A673 (cell line): ENCODE measurements at regions not wholly inside any gene's neighbourhood (a gene's known extent, or its start where the extent isn't known, plus 50 kb on each side); places are given as distances from the start of the nearest gene placed in this dataset.

Experiments
- BruUV-seq: library from RNA; stranded (reverse); fragments of 400-500 nt; replicated peaks from 2 replicates; lab custom pipeline; 2021; lab: Mats Ljungman, UMichigan
- CTCF ChIA-PET: fragments of 300-600 bp; sonication (Branson Sonifier 250); formaldehyde crosslinking; loops from one replicate; lab custom pipeline; 2022; ENCODE audit warnings: antibody characterized with exemption; lab: Charles Lee
- POLR2A ChIA-PET: fragments of 300-600 bp; sonication (Branson Sonifier 250); formaldehyde crosslinking; loops from one replicate; lab custom pipeline; 2022; ENCODE audit warnings: antibody characterized with exemption; ENCODE audit not compliant: low non-redundant PET; lab: Charles Lee
- DNase-seq: peaks from one replicate; pipeline ENCODE4 v3.0.0-alpha.2; 2015; ENCODE audit warnings: low spot score
- H3K27ac ChIP-seq: fragments of 200-600 bp; sonication (generic); 2 replicates; pipeline ENCODE4 v1.5.1; 2016; ENCODE audit warnings: mixed run types, low read depth, mild to moderate bottlenecking, mixed read lengths, antibody characterized with exemption, low read length; ENCODE audit not compliant: poor library complexity, severe bottlenecking
- H3K27me3 ChIP-seq: fragments of 200-600 bp; sonication (generic); replicated peaks from 2 replicates; pipeline ENCODE4 v1.6.1; 2017; ENCODE audit warnings: mixed run types, low read depth, mild to moderate bottlenecking, mixed read lengths, antibody characterized with exemption, low read length; ENCODE audit not compliant: insufficient read depth, poor library complexity
- H3K36me3 ChIP-seq: fragments of 200-600 bp; sonication (generic); 2 replicates; pipeline ENCODE4 v1.6.1; 2016; ENCODE audit warnings: mixed run types, mild to moderate bottlenecking, mixed read lengths, antibody characterized with exemption, low read length; ENCODE audit not compliant: insufficient read depth, poor library complexity, severe bottlenecking
- H3K4me1 ChIP-seq: fragments of 200-600 bp; sonication (generic); 2 replicates; pipeline ENCODE4 v1.6.1; 2017; ENCODE audit warnings: mixed run types, mild to moderate bottlenecking, mixed read lengths, antibody characterized with exemption, low read length; ENCODE audit not compliant: insufficient read depth, poor library complexity, severe bottlenecking
- H3K4me3 ChIP-seq: fragments of 200-600 bp; sonication (generic); 2 replicates; pipeline ENCODE4 v1.5.1; 2016; ENCODE audit warnings: low read depth, mixed run types, mild to moderate bottlenecking, mixed read lengths, low read length; ENCODE audit not compliant: poor library complexity, severe bottlenecking
- H3K9me3 ChIP-seq: fragments of 200-600 bp; sonication (generic); 2 replicates; pipeline ENCODE4 v1.6.1; 2016; ENCODE audit warnings: mixed run types, low read depth, mild to moderate bottlenecking, mixed read lengths, antibody characterized with exemption, low read length; ENCODE audit not compliant: poor library complexity, severe bottlenecking
- EZH2 ChIP-seq: fragments of 200-600 bp; sonication (generic); IDR thresholded peaks from 2 replicates; pipeline ENCODE4 v1.6.1; 2017; ENCODE audit warnings: borderline replicate concordance, low read depth, mild to moderate bottlenecking, mixed read lengths, antibody characterized with exemption, low read length; ENCODE audit not compliant: poor library complexity, severe bottlenecking
- intact Hi-C: fragments of 100-400 bp; cut with micrococcal nuclease; formaldehyde crosslinking; loops from one replicate; pipeline ENCODE4 v1.10.0; 2022; ENCODE audit not compliant: unreplicated experiment
- TF ChIP-seq, protein P1 (sequence below): fragments of 300-800, 200-600 bp; sonication (generic); conservative IDR thresholded peaks from 2 replicates; pipeline ENCODE4 v1.5.1; 2017; ENCODE audit warnings: low read depth, mild to moderate bottlenecking, antibody characterized with exemption, low read length, moderate library complexity, mixed read lengths

DNA sequence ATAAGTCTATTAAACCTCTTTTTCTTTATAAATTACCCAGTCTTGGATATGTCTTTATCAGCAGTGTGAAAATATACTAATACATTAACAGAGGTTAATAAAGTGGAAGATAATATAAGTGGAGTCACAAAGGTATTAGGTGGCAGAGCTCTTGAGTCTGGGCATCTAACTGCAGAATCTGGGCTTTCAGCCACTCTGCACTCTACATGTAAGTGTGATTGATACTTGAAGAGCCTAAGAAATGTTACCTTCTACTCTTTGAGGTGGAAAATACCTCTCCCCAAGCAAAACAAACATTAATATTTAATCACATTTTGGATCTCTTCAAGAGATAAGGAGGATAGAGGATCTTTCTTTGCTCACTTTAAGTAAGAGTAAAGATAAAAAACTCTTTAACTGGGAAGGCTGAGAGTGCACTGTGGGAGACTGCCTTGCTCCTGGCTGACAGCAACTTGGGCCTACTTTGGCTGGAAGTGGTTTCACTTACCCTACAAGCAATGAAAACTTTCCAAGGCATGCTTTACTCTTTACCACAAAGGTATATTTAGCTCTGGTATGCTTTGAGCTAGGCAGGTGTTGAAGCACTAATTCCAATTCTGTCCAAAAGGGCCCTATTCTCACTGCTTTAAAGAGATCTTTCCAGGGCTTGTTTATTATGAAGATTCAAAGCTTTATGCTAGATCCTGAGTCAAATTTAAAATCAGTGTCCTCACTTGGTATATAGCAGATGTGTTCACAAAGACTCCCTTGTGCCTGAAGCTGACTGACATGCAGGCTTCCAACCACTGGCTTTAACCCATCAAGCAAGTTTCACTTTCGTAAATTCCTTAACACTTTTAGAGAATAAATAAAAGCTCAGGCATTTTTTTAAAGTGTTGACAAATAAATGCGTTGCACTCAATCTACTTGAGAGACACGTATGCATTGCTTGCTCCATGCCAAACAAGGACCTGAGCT lies 245.3 kb upstream of the ZP4 start:
- no peaks in the 10 kb centered on the region for H3K4me1 ChIP-seq
- H3K27ac ChIP-seq: no peak overlapping the region
- DNase-seq: no peak
- intact Hi-C loops: no loop called here
- TF ChIP-seq EZH2: no peak
- TF ChIP-seq, protein P1, sequence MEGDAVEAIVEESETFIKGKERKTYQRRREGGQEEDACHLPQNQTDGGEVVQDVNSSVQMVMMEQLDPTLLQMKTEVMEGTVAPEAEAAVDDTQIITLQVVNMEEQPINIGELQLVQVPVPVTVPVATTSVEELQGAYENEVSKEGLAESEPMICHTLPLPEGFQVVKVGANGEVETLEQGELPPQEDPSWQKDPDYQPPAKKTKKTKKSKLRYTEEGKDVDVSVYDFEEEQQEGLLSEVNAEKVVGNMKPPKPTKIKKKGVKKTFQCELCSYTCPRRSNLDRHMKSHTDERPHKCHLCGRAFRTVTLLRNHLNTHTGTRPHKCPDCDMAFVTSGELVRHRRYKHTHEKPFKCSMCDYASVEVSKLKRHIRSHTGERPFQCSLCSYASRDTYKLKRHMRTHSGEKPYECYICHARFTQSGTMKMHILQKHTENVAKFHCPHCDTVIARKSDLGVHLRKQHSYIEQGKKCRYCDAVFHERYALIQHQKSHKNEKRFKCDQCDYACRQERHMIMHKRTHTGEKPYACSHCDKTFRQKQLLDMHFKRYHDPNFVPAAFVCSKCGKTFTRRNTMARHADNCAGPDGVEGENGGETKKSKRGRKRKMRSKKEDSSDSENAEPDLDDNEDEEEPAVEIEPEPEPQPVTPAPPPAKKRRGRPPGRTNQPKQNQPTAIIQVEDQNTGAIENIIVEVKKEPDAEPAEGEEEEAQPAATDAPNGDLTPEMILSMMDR: no peak
- no peaks in the 10 kb centered on the region for H3K36me3 ChIP-seq
- no peaks in the 10 kb centered on the region for H3K9me3 ChIP-seq
- H3K4me3 ChIP-seq: no peak overlapping the region
- no TSS peak for BruUV-seq
- CTCF ChIA-PET: no interaction called here
- POLR2A ChIA-PET: no interaction called here
- H3K27me3 ChIP-seq: no peaks in the 10 kb centered on the region

DNA sequence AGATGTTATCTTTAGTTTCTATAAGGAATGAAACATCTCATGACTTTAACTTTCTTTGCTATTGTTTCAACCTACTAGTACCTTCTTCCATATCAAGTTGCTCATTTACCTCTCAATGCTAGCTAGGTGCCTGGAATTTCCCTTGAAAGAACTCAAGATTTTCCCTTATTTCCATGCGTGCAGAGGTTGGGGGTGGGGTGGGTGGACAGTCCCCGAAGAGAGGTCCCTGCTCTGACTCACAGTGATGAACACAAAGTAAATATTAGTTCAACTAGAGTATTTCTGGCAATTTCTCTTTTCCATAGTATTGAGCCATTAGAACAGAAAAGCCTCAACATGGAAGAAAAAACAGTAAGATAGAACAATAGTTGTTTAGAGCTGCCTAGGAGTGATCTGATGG lies 239.0 kb upstream of the ZP4 start:
- POLR2A ChIA-PET: no interaction called here
- no peak for TF ChIP-seq EZH2
- TF ChIP-seq, protein P1: no peak
- Histone ChIP-seq H3K36me3 (no peaks in the 10 kb centered on the region), H3K27me3 (no peaks in the 10 kb centered on the region), H3K4me1 (no peaks in the 10 kb centered on the region), H3K9me3 (no peaks in the 10 kb centered on the region), H3K4me3 (no peak overlapping the region), H3K27ac (no peak overlapping the region)
- no TSS peak for BruUV-seq
- intact Hi-C loops: no loop called here
- no peak for DNase-seq
- CTCF ChIA-PET: no interaction called here

DNA sequence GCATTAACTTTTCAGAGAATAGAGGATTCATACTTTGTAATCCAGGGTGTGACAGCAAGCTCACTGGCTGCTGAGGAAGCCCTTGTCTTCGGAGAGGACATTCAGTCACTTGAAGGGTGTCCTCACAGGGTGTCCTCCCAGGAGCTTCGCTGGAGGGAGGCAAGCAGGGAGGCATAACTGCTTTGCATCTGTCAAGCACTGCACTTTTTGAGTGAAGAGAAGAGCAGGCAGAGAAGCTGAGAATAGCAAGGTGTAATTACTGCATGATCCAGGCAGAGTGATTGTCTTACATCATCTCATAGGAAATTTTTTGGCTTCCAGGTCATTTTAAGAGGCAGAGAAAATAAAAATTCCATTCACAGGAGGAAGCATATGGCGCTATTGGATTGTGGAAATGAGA lies 232.5 kb upstream of the ZP4 start:
- Histone ChIP-seq H3K27ac (no peak overlapping the region), H3K4me3 (no peak overlapping the region), H3K4me1 (no peaks in the 10 kb centered on the region), H3K36me3 (no peaks in the 10 kb centered on the region), H3K9me3 (no peaks in the 10 kb centered on the region), H3K27me3 (no peaks in the 10 kb centered on the region)
- POLR2A ChIA-PET: no interaction called here
- no TSS peak for BruUV-seq
- CTCF ChIA-PET: no interaction called here
- intact Hi-C loops: no loop called here
- no peak for DNase-seq
- TF ChIP-seq, protein P1: no peak
- TF ChIP-seq EZH2: no peak
